Kidney (tissue), 13 donors: ENCODE measurements at regions not wholly inside any gene's neighbourhood (a gene's known extent, or its start where the extent isn't known, plus 50 kb on each side); places are given as distances from the start of the nearest gene placed in this dataset.

Experiments
- DNase-seq, 5 donors: peaks; one replicate each; pipeline ENCODE4 v3.0.0-alpha.2; 2013 to 2020
- FAIRE-seq: peaks from 2 replicates; lab custom pipeline; 2012; peaks lifted over from hg19 to GRCh38; lab: Jason Lieb, UNC
- H3K27ac ChIP-seq, 2 donors: one replicate each; pipeline ENCODE4 v1.7.0; 2013; ENCODE audit warnings: low read depth in 2 of 2, low read length in 2 of 2, inconsistent platforms in 1 of 2
- H3K27me3 ChIP-seq: one replicate; pipeline ENCODE4 v1.7.1; 2013; ENCODE audit warnings: low read length, inconsistent platforms; ENCODE audit not compliant: control insufficient read depth, insufficient read depth
- H3K36me3 ChIP-seq, 3 donors: one replicate each; pipeline versions ENCODE4 v1.7.0 to v1.7.1; 2013; ENCODE audit warnings: low read length in 3 of 3, control low read depth in 1 of 3, inconsistent platforms in 1 of 3; ENCODE audit not compliant: insufficient read depth in 3 of 3, control insufficient read depth in 2 of 3
- H3K4me1 ChIP-seq, 3 donors: one replicate each; pipeline versions ENCODE4 v1.7.0 to v1.7.1; 2013; ENCODE audit warnings: low read length in 3 of 3, inconsistent platforms in 1 of 3, low read depth in 1 of 3; ENCODE audit not compliant: control insufficient read depth in 2 of 3, insufficient read depth in 2 of 3
- H3K4me3 ChIP-seq, 3 donors: one replicate each; pipeline versions ENCODE4 v1.7.0 to v1.8.1; 2013; ENCODE audit warnings: low read length in 3 of 3, control low read depth in 1 of 3, inconsistent platforms in 1 of 3
- H3K9ac ChIP-seq, 3 donors: one replicate each; pipeline versions ENCODE4 v1.7.0 to v1.7.1; 2013; ENCODE audit warnings: low read length in 3 of 3, control low read depth in 1 of 3, inconsistent platforms in 1 of 3
- H3K9me3 ChIP-seq, 3 donors: one replicate each; pipeline versions ENCODE4 v1.7.0 to v1.7.1; 2013; ENCODE audit warnings: low read length in 3 of 3, control low read depth in 1 of 3, inconsistent platforms in 1 of 3; ENCODE audit not compliant: control insufficient read depth in 2 of 3, insufficient read depth in 1 of 3
- CTCF ChIP-seq: IDR thresholded peaks from 3 replicates; pipeline ENCODE4 v1.5.1; 2012; ENCODE audit warnings: mild to moderate bottlenecking, moderate library complexity, borderline replicate concordance; ENCODE audit not compliant: insufficient read depth; ENCODE audit errors: extremely low read depth
- intact Hi-C: fragments of 100-400 bp; cut with DNase I; formaldehyde crosslinking; loops from one replicate; pipeline ENCODE4 v1.11.1; 2022
- donor health status: control.
- donor health status: control.
- donor health status: control.
- donor health status: control.
- donor health status: control.
- donor health status: DM: yes; HTN: yes; CAD: no.
- donor health status: Normal renal cell carcinoma (clear cell type).

GRCh38 chr10:61608255-61609033 lies 54.3 kb upstream of the CABCOCO1 start:
- intact Hi-C loops, result no loop called here
- no peak for DNase-seq
- FAIRE-seq, result peak; percentile 79

GRCh38 chr10:61606959-61607907 lies 55.5 kb upstream of the CABCOCO1 start:
- FAIRE-seq, result peak; percentile 77

More at GRCh38 chr10:61608255-61609033, 54.3 kb upstream of the CABCOCO1 start:
- Histone ChIP-seq H3K27me3 (no peaks in the 10 kb centered on the region), H3K36me3 (no peaks in the 10 kb centered on the region), H3K9me3 (no peaks in the 10 kb centered on the region), H3K27ac (no peak overlapping the region), H3K4me3 (no peak overlapping the region), H3K4me1 (peaks cover 0 to 10% (median 0%) of the 10 kb centered on the region in 3 donors), H3K9ac (no peak overlapping the region)
- TF ChIP-seq CTCF, result no peak

GRCh38 chr10:61605221-61605620 lies 57.5 kb upstream of the CABCOCO1 start:
- Histone ChIP-seq H3K36me3 (no peaks in the 10 kb centered on the region), H3K9ac (no peak overlapping the region), H3K9me3 (no peaks in the 10 kb centered on the region), H3K4me1 (no peaks in the 10 kb centered on the region), H3K27ac (no peak overlapping the region), H3K27me3 (no peaks in the 10 kb centered on the region), H3K4me3 (no peak overlapping the region)
- no peak for TF ChIP-seq CTCF
- intact Hi-C loops, result no loop called here
- FAIRE-seq, result no peak
- DNase-seq, result no peak

More at GRCh38 chr10:61606959-61607907, 55.5 kb upstream of the CABCOCO1 start:
- Histone ChIP-seq H3K4me3 (no peak overlapping the region), H3K36me3 (no peaks in the 10 kb centered on the region), H3K9ac (no peak overlapping the region), H3K27me3 (no peaks in the 10 kb centered on the region), H3K9me3 (no peaks in the 10 kb centered on the region), H3K27ac (no peak overlapping the region), H3K4me1 (peaks cover 0 to 6% (median 0%) of the 10 kb centered on the region in 3 donors)
- intact Hi-C loops, result no loop called here
- no peak for DNase-seq
- TF ChIP-seq CTCF, result peak; percentile 11
